HepG2 (cell line): ENCODE measurements at regions not wholly inside any gene's neighbourhood (a gene's known extent, or its start where the extent isn't known, plus 50 kb on each side); places are given as distances from the start of the nearest gene placed in this dataset.

Source experiments
- ATAC-seq: fragments of 200-7000 bp; cut with Tn5 transposase; 3 replicates; pipeline ENCODE4 v1.9.1; 2020; ENCODE audit warnings: mild to moderate bottlenecking, moderate library complexity
- BruUV-seq: library from RNA; stranded (reverse); fragments of 400-500 nt; replicated peaks from 2 replicates; lab custom pipeline; 2021; lab: Mats Ljungman, UMichigan
- CTCF ChIA-PET: fragments of 300-600 bp; formaldehyde crosslinking; extraction: SDS; loops from one replicate; lab custom pipeline; 2021; ENCODE audit warnings: low total read pairs, inconsistent platforms, low intra/inter-chr PET ratio; lab: Yijun Ruan, JAX
- POLR2A ChIA-PET: fragments of 350-600 bp; sonication (Branson Sonifier 250); formaldehyde crosslinking; loops from one replicate; lab custom pipeline; 2020; ENCODE audit warnings: antibody characterized with exemption, inconsistent platforms; lab: Yijun Ruan, JAX
- DNase-seq: peaks from one replicate; pipeline ENCODE4 v3.0.0-alpha.2; 2015; ENCODE audit warnings: low spot score
- FAIRE-seq: peaks from 3 replicates; lab custom pipeline; 2011; peaks lifted over from hg19 to GRCh38; lab: Jason Lieb, UNC
- H2AFZ ChIP-seq: one replicate; pipeline ENCODE4 v1.6.1; 2011; ENCODE audit warnings: low read length, inconsistent platforms
- H3K27ac ChIP-seq: fragments of 300-600 bp; 3 replicates; pipeline ENCODE4 v1.8.0; 2011; ENCODE audit warnings: mixed run types, mild to moderate bottlenecking, mixed read lengths, low read length, inconsistent platforms; ENCODE audit not compliant: insufficient read depth; ENCODE audit errors: extremely low read length
- H3K27me3 ChIP-seq, 2 experiments: fragments of 200-600 bp in 1 of 2; 2 replicates in 1 of 2; 3 replicates in 1 of 2; pipeline versions ENCODE4 v1.6.0 to v1.8.0; 2011; ENCODE audit warnings: low read length in 2 of 2, mild to moderate bottlenecking in 2 of 2, moderate library complexity in 2 of 2, inconsistent platforms in 1 of 2; ENCODE audit not compliant: insufficient read depth in 2 of 2, control insufficient read depth in 1 of 2
- H3K36me3 ChIP-seq, 2 experiments: fragments of 200-600 bp in 1 of 2; replicated peaks in 1 of 2; 2 replicates in 1 of 2; 3 replicates in 1 of 2; pipeline versions ENCODE4 v1.5.1 to v1.8.0; 2011; ENCODE audit warnings: low read length in 2 of 2, inconsistent platforms in 1 of 2; ENCODE audit not compliant: insufficient read depth in 2 of 2, control insufficient read depth in 1 of 2
- H3K4me1 ChIP-seq: 2 replicates; pipeline ENCODE4 v1.5.1; 2012; ENCODE audit warnings: low read length, inconsistent platforms; ENCODE audit not compliant: insufficient read depth
- H3K4me2 ChIP-seq: 2 replicates; pipeline ENCODE4 v1.6.0; 2011; ENCODE audit warnings: low read depth, low read length, inconsistent platforms
- H3K4me3 ChIP-seq, 3 experiments: fragments of 200-600 bp in 1 of 3; sonication (generic), shearing (Covaris generic) in 1 of 3; replicated peaks in 1 of 3; 2 replicates each; pipeline ENCODE4 v1.5.1; 2011 to 2016; ENCODE audit warnings: low read length in 3 of 3, inconsistent platforms in 2 of 3, low read depth in 2 of 3, mild to moderate bottlenecking in 2 of 3, control low read depth in 1 of 3, mixed read lengths in 1 of 3; ENCODE audit not compliant: insufficient read depth in 1 of 3
- H3K79me2 ChIP-seq: one replicate; pipeline ENCODE4 v1.6.1; 2011; ENCODE audit warnings: low read length, inconsistent platforms; ENCODE audit not compliant: insufficient read depth
- H3K9ac ChIP-seq: 2 replicates; pipeline ENCODE4 v1.6.0; 2011; ENCODE audit warnings: mild to moderate bottlenecking, low read depth, low read length, inconsistent platforms; ENCODE audit not compliant: insufficient read depth
- H3K9me3 ChIP-seq: 2 replicates; pipeline ENCODE4 v1.5.1; 2012; ENCODE audit warnings: mild to moderate bottlenecking, low read length
- H4K20me1 ChIP-seq: 2 replicates; pipeline ENCODE4 v1.6.0; 2011; ENCODE audit warnings: inconsistent platforms, mild to moderate bottlenecking, low read length, moderate library complexity; ENCODE audit not compliant: insufficient read depth
- GPBP1L1 ChIP-seq: sonication (generic); formaldehyde crosslinking; IDR thresholded peaks from 2 replicates; pipeline ENCODE4 v1.5.0; 2020; ENCODE audit warnings: mild to moderate bottlenecking, missing genetic modification reagents
- HNRNPLL ChIP-seq: fragments of 200-400 bp; formaldehyde crosslinking; IDR thresholded peaks from 2 replicates; pipeline ENCODE4 v1.6.1; 2017; ENCODE audit warnings: mild to moderate bottlenecking, low read depth, low read length; ENCODE audit not compliant: poor library complexity, severe bottlenecking
- IRF2 ChIP-seq: IDR thresholded peaks from 2 replicates; pipeline ENCODE4 v1.6.1; 2018; ENCODE audit warnings: missing genetic modification reagents, missing compliant biosample characterization
- MAFF ChIP-seq: IDR thresholded peaks from 2 replicates; pipeline ENCODE4 v1.6.1; 2011; ENCODE audit warnings: low read depth, low read length, improper control_type of control experiment
- MAFK ChIP-seq, 2 experiments: IDR thresholded peaks in 1 of 2; conservative IDR thresholded peaks in 1 of 2; 2 replicates each; pipeline ENCODE4 v1.6.1; 2011; ENCODE audit warnings: improper control_type of control experiment in 2 of 2, low read length in 2 of 2
- MTERF4 ChIP-seq: sonication (generic); formaldehyde crosslinking; IDR thresholded peaks from 2 replicates; pipeline ENCODE4 v1.8.0; 2023; ENCODE audit warnings: mild to moderate bottlenecking, missing genetic modification reagents
- MZF1 ChIP-seq: sonication (generic); formaldehyde crosslinking; IDR thresholded peaks from 2 replicates; pipeline ENCODE4 v1.8.1; 2023; ENCODE audit warnings: mild to moderate bottlenecking, missing genetic modification reagents, borderline replicate concordance
- NFE2L2 ChIP-seq: fragments of 150-350 bp; IDR thresholded peaks from 2 replicates; pipeline ENCODE4 v1.6.1; 2014; ENCODE audit warnings: low read length
- NFYB ChIP-seq: sonication (generic); formaldehyde crosslinking; IDR thresholded peaks from 2 replicates; pipeline ENCODE4 v1.4.0; 2020; ENCODE audit warnings: missing genetic modification reagents
- PHB2 ChIP-seq: fragments of 450-650 bp; IDR thresholded peaks from 2 replicates; pipeline ENCODE4 v1.6.1; 2018; ENCODE audit not compliant: partially characterized antibody
- STAT5B ChIP-seq: sonication (generic); formaldehyde crosslinking; IDR thresholded peaks from 2 replicates; pipeline ENCODE4 v1.4.0; 2020; ENCODE audit warnings: missing genetic modification reagents
- ZBTB3 ChIP-seq: sonication (generic); formaldehyde crosslinking; IDR thresholded peaks from 2 replicates; pipeline ENCODE4 v1.4.0; 2020; ENCODE audit warnings: low read depth, mild to moderate bottlenecking, moderate library complexity, missing genetic modification reagents, borderline replicate concordance
- ZNF101 ChIP-seq: sonication (generic); formaldehyde crosslinking; IDR thresholded peaks from 2 replicates; pipeline ENCODE4 v1.4.0; 2020; ENCODE audit warnings: mild to moderate bottlenecking, low read depth, missing genetic modification reagents, borderline replicate concordance
- ZNF256 ChIP-seq: sonication (generic); formaldehyde crosslinking; conservative IDR thresholded peaks from 2 replicates; pipeline ENCODE4 v1.4.0; 2020; ENCODE audit warnings: missing genetic modification reagents
- ZNF563 ChIP-seq: sonication (generic); formaldehyde crosslinking; IDR thresholded peaks from 2 replicates; pipeline ENCODE4 v1.8.0; 2022; ENCODE audit warnings: mild to moderate bottlenecking, moderate library complexity, missing genetic modification reagents
- ZNF674 ChIP-seq: sonication (generic); formaldehyde crosslinking; IDR thresholded peaks from 2 replicates; pipeline ENCODE4 v1.5.0; 2020; ENCODE audit warnings: low read depth, mild to moderate bottlenecking, missing genetic modification reagents
- ZNF784 ChIP-seq: sonication (generic); formaldehyde crosslinking; IDR thresholded peaks from 2 replicates; pipeline ENCODE4 v1.5.1; 2020; ENCODE audit warnings: missing genetic modification reagents, mild to moderate bottlenecking, borderline replicate concordance
- WGBS: methylation state at CpG from one replicate; pipeline ENCODE4 v1.1.6; 2017; ENCODE audit warnings: low lambda C conversion rate; 5-methylcytosine and 5-hydroxymethylcytosine counted together
- in situ Hi-C: cut with HindIII; loops from 2 replicates; pipeline ENCODE4 v1.10.0; 2017; ENCODE audit warnings: low pct_unique_long_range_greater_than_20kb; ENCODE audit not compliant: extremely low pct_ligation_motif_present
- intact Hi-C: fragments of 100-400 bp; cut with micrococcal nuclease; formaldehyde crosslinking; loops from one replicate; pipeline ENCODE4 v1.10.0; 2022; ENCODE audit not compliant: unreplicated experiment

GRCh38 chr6:97923249-97923648 is 640.2 kb upstream of the MMS22L start:
- Histone ChIP-seq H4K20me1 (no peaks in the 10 kb centered on the region), H3K4me1 (no peaks in the 10 kb centered on the region), H3K4me2 (no peak overlapping the region), H3K4me3 (no peak overlapping the region), H3K9ac (no peak overlapping the region), H3K27ac (no peak overlapping the region), H3K36me3 (no peaks in the 10 kb centered on the region), H2AFZ (no peak overlapping the region), H3K79me2 (no peaks in the 10 kb centered on the region), H3K27me3 (no peaks in the 10 kb centered on the region), H3K9me3 (no peaks in the 10 kb centered on the region)
- CTCF ChIA-PET = no interaction called here
- no TSS peak for BruUV-seq
- ATAC-seq (no peak), FAIRE-seq (no peak), DNase-seq (no peak)
- in situ Hi-C loops = no loop called here
- POLR2A ChIA-PET = no interaction called here
- TF ChIP-seq ZNF101 (CRISPR knock-in tag) (no peak), NFE2L2 (no peak), ZNF563 (CRISPR knock-in tag) (no peak), ZBTB3 (no peak), NFYB (CRISPR knock-in tag) (no peak), HNRNPLL (no peak), ZNF674 (CRISPR knock-in tag) (no peak), ZNF784 (CRISPR knock-in tag) (no peak), ZNF256 (CRISPR knock-in tag) (no peak), MAFK (conservative IDR thresholded peaks at IDR 0.05 in 1 of 2, IDR thresholded peaks at IDR 0.05 in 1 of 2; ENCODE audit: low read length in 2 of 2) (peak; percentile 69 to 71), STAT5B (no peak), MZF1 (CRISPR knock-in tag) (no peak), MTERF4 (CRISPR knock-in tag) (no peak), PHB2 (no peak), GPBP1L1 (CRISPR knock-in tag) (no peak), IRF2 (CRISPR knock-in tag) (no peak), MAFF (peak; percentile 53; the same call in 1 of the 2 replicates)
- 1% methylated on average over 2 of the region's 2 CpGs for WGBS
- intact Hi-C loops = no loop called here
